Panc1 (cell line): ENCODE measurements at regions not wholly inside any gene's neighbourhood (a gene's known extent, or its start where the extent isn't known, plus 50 kb on each side); places are given as distances from the start of the nearest gene placed in this dataset.

Experiments used
- ATAC-seq: fragments of 200-7000 bp; cut with Tn5 transposase; 2 replicates; pipeline ENCODE4 v1.9.1; 2020; ENCODE audit warnings: mild to moderate bottlenecking, moderate library complexity
- BruUV-seq: library from RNA; stranded (reverse); fragments of 400-500 nt; replicated peaks from 2 replicates; lab custom pipeline; 2021; lab: Mats Ljungman, UMichigan
- CTCF ChIA-PET: fragments of 300-600 bp; sonication (Branson Sonifier 250); formaldehyde crosslinking; loops from one replicate; lab custom pipeline; 2022; ENCODE audit warnings: antibody characterized with exemption; lab: Charles Lee
- POLR2A ChIA-PET: fragments of 300-600 bp; sonication (Branson Sonifier 250); formaldehyde crosslinking; loops from one replicate; lab custom pipeline; 2022; ENCODE audit warnings: antibody characterized with exemption; lab: Charles Lee
- DNase-seq: peaks from one replicate; pipeline ENCODE4 v3.0.0-alpha.2; 2010; ENCODE audit warnings: low read depth, low spot score
- H3K27ac ChIP-seq: 2 replicates; pipeline ENCODE4 v1.5.1; 2011; ENCODE audit warnings: mild to moderate bottlenecking, low read length, inconsistent platforms
- H3K27me3 ChIP-seq: fragments of 200-500 bp; sonication (Bioruptor generic); 2 replicates; pipeline ENCODE4 v1.6.0; 2014; ENCODE audit warnings: low read length, inconsistent platforms; ENCODE audit not compliant: control insufficient read depth, insufficient read depth
- H3K36me3 ChIP-seq: fragments of 200-500 bp; sonication (Bioruptor generic); 2 replicates; pipeline ENCODE4 v1.5.1; 2014; ENCODE audit warnings: inconsistent platforms, mild to moderate bottlenecking, low read length, moderate library complexity; ENCODE audit not compliant: control insufficient read depth, insufficient read depth
- H3K4me1 ChIP-seq: 2 replicates; pipeline ENCODE4 v1.5.1; 2011; ENCODE audit warnings: inconsistent platforms, mild to moderate bottlenecking, low read length, moderate library complexity; ENCODE audit not compliant: control insufficient read depth, insufficient read depth
- H3K4me3 ChIP-seq, 2 experiments: 2 replicates each; pipeline ENCODE4 v1.5.1; 2011 to 2012; ENCODE audit warnings: low read depth in 2 of 2, low read length in 2 of 2, mild to moderate bottlenecking in 2 of 2, inconsistent platforms in 1 of 2, moderate library complexity in 1 of 2
- H3K9me3 ChIP-seq: fragments of 200-500 bp; sonication (Bioruptor generic); 2 replicates; pipeline ENCODE4 v1.5.1; 2014; ENCODE audit warnings: low read depth, mild to moderate bottlenecking, inconsistent platforms, low read length, moderate library complexity; ENCODE audit not compliant: control insufficient read depth, insufficient read depth
- POLR2AphosphoS5 ChIP-seq: IDR thresholded peaks from 2 replicates; pipeline ENCODE4 v1.6.1; 2012; ENCODE audit warnings: mild to moderate bottlenecking, low read depth, low read length, moderate library complexity
- SIN3A ChIP-seq: IDR thresholded peaks from 2 replicates; pipeline ENCODE4 v1.6.1; 2012; ENCODE audit warnings: low read depth, mild to moderate bottlenecking, low read length, moderate library complexity, borderline replicate concordance; ENCODE audit not compliant: insufficient read depth
- TCF7L2 ChIP-seq: IDR thresholded peaks from 2 replicates; pipeline ENCODE4 v1.6.1; 2011; ENCODE audit warnings: mild to moderate bottlenecking, low read depth, low read length, inconsistent platforms
- in situ Hi-C: cut with HindIII; loops from 2 replicates; pipeline ENCODE4 v1.10.0; 2016; ENCODE audit warnings: low sequenced_read_pairs, low pct_unique_long_range_greater_than_20kb
- intact Hi-C: fragments of 100-400 bp; cut with micrococcal nuclease; formaldehyde crosslinking; loops from one replicate; pipeline ENCODE4 v1.10.0; 2022; ENCODE audit not compliant: unreplicated experiment
- TF ChIP-seq, protein P1 (sequence below), 2 experiments: IDR thresholded peaks; 2 replicates each; pipeline ENCODE4 v1.6.1; 2011 to 2012; ENCODE audit warnings: low read depth in 2 of 2, control low read depth in 1 of 2, low read length in 1 of 2, mild to moderate bottlenecking in 1 of 2, moderate library complexity in 1 of 2; ENCODE audit not compliant: insufficient read depth in 1 of 2
- TF ChIP-seq, protein P2 (sequence below): fragments of 450-650 bp; IDR thresholded peaks from 2 replicates; pipeline ENCODE4 v1.5.1; 2017; ENCODE audit warnings: mild to moderate bottlenecking

DNA sequence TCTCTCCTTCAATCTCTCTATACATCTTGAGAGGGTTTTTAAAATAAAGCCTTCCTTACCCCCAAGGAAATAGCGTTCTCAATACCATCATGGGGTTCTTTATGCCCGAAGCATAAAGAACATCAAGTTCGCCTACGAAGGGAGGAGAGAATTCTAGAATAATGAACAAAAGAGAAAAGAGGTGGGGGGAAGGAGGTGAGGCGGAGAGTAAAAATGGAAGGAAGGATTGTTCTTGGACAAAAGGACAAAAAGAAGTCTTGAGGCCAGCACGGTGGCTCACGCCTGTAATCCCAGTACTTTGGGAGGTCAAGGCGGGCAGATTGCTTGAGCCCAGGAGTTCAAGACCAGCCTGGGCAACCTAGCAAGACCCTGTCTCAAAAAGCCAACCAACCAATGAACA, 319.8 kb upstream of the NCKAP5 start:
- Histone ChIP-seq H3K27ac (no peak overlapping the region), H3K4me3 (no peak overlapping the region), H3K4me1 (no peaks in the 10 kb centered on the region), H3K36me3 (no peaks in the 10 kb centered on the region), H3K9me3 (no peaks in the 10 kb centered on the region), H3K27me3 (no peaks in the 10 kb centered on the region; the same call in 1 of the 2 replicates)
- TF ChIP-seq, protein P1, sequence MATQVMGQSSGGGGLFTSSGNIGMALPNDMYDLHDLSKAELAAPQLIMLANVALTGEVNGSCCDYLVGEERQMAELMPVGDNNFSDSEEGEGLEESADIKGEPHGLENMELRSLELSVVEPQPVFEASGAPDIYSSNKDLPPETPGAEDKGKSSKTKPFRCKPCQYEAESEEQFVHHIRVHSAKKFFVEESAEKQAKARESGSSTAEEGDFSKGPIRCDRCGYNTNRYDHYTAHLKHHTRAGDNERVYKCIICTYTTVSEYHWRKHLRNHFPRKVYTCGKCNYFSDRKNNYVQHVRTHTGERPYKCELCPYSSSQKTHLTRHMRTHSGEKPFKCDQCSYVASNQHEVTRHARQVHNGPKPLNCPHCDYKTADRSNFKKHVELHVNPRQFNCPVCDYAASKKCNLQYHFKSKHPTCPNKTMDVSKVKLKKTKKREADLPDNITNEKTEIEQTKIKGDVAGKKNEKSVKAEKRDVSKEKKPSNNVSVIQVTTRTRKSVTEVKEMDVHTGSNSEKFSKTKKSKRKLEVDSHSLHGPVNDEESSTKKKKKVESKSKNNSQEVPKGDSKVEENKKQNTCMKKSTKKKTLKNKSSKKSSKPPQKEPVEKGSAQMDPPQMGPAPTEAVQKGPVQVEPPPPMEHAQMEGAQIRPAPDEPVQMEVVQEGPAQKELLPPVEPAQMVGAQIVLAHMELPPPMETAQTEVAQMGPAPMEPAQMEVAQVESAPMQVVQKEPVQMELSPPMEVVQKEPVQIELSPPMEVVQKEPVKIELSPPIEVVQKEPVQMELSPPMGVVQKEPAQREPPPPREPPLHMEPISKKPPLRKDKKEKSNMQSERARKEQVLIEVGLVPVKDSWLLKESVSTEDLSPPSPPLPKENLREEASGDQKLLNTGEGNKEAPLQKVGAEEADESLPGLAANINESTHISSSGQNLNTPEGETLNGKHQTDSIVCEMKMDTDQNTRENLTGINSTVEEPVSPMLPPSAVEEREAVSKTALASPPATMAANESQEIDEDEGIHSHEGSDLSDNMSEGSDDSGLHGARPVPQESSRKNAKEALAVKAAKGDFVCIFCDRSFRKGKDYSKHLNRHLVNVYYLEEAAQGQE (IDR thresholded peaks at IDR 0.05; ENCODE audit: insufficient read depth in 1 of 2, low read depth in 2 of 2, low read length in 1 of 2): no peak
- TF ChIP-seq, protein P2, sequence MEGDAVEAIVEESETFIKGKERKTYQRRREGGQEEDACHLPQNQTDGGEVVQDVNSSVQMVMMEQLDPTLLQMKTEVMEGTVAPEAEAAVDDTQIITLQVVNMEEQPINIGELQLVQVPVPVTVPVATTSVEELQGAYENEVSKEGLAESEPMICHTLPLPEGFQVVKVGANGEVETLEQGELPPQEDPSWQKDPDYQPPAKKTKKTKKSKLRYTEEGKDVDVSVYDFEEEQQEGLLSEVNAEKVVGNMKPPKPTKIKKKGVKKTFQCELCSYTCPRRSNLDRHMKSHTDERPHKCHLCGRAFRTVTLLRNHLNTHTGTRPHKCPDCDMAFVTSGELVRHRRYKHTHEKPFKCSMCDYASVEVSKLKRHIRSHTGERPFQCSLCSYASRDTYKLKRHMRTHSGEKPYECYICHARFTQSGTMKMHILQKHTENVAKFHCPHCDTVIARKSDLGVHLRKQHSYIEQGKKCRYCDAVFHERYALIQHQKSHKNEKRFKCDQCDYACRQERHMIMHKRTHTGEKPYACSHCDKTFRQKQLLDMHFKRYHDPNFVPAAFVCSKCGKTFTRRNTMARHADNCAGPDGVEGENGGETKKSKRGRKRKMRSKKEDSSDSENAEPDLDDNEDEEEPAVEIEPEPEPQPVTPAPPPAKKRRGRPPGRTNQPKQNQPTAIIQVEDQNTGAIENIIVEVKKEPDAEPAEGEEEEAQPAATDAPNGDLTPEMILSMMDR: no peak
- TF ChIP-seq POLR2AphosphoS5: no peak
- TF ChIP-seq TCF7L2: no peak
- no peak for TF ChIP-seq SIN3A
- ATAC-seq (no peak), DNase-seq (no peak)
- POLR2A ChIA-PET: no interaction called here
- CTCF ChIA-PET: no interaction called here
- no TSS peak for BruUV-seq
- intact Hi-C loops: loop anchor here (5.0 to 10.0 kb wide), 2 partner anchors 319 to 527 kb away; no protein-coding TSS in a partner anchor
- in situ Hi-C loops: no loop called here

DNA sequence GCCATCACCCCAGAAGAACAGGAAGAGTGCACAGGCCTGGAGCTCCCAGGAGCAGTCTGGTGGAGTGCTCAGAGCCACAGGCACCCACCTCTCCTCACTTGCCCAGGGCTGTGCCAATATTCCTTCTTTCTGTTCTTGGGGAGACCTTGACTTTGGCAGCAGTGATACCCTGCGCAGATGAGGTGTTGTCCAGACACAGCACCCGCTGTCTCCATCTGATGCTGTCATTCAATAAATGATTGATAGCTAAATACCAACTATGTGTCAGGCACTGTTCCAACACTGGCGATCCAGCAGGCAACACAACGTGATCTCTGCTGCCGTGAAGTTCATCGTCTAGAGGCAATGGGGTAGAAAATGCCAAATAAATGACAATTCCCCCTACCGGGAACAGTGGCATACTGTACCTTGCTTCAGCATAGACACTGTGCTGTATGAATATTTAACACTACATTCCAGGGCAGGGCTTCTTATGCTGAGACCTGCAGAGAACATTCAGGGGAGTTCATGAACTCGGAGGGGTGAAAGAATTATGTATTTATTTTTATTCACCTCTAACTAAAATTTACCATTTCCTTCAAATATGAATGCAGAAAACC, 320.5 kb upstream of the NCKAP5 start:
- no TSS peak for BruUV-seq
- in situ Hi-C loops: no loop called here
- ChIA-PET POLR2A (no interaction called here), CTCF (interaction anchor here (0.9 kb wide), 1 partner anchor 563 kb away, joined by 4 read pairs; no protein-coding TSS in a partner anchor)
- Histone ChIP-seq H3K27ac (no peak overlapping the region), H3K27me3 (no peaks in the 10 kb centered on the region; the same call in 1 of the 2 replicates), H3K4me3 (no peak overlapping the region), H3K36me3 (no peaks in the 10 kb centered on the region), H3K9me3 (no peaks in the 10 kb centered on the region), H3K4me1 (no peaks in the 10 kb centered on the region)
- TF ChIP-seq POLR2AphosphoS5 (no peak), TCF7L2 (no peak), SIN3A (no peak)
- TF ChIP-seq, protein P2: no peak
- TF ChIP-seq, protein P1 (IDR thresholded peaks at IDR 0.05; ENCODE audit: insufficient read depth in 1 of 2, low read depth in 2 of 2, low read length in 1 of 2): no peak
- no peak for ATAC-seq
- DNase-seq: no peak
- intact Hi-C loops: loop anchor here (5.0 to 10.0 kb wide), 2 partner anchors 319 to 526 kb away; no protein-coding TSS in a partner anchor
